ENCODE measurements at regions not wholly inside any gene's neighbourhood (a gene's known extent, or its start where the extent isn't known, plus 50 kb on each side); places are given as distances from the start of the nearest gene placed in this dataset.

GRCh38 chr12:69123311-69123710, 116.1 kb upstream of the CPSF6 start:
- H2AFZ ChIP-seq (ENCODE audit: insufficient read depth, low read depth, low read length, poor library complexity, severe bottlenecking): no peak overlapping the region
- no peaks in the 10 kb centered on the region for H3K9me3 ChIP-seq (replicated peaks in 1 of 2; ENCODE audit: control insufficient read depth in 1 of 2, insufficient read depth in 1 of 2, low read length in 2 of 2)
- no peak overlapping the region for H3K9ac ChIP-seq (ENCODE audit: insufficient read depth, low read length, poor library complexity, severe bottlenecking)
- H3K4me3 ChIP-seq (replicated peaks in 1 of 3; ENCODE audit: low read depth in 2 of 3, low read length in 3 of 3): no peak overlapping the region
- Mint-ChIP-seq H3K4me1 (no peaks in the 10 kb centered on the region), H3K4me3 (no peak overlapping the region), H3K36me3 (no peaks in the 10 kb centered on the region), H3K27ac (no peak overlapping the region), H3K27me3 (ENCODE audit: low read depth in 3 of 3) (peaks cover 0 to 3% (median 1%) of the 10 kb centered on the region in 3 donors), H3K9me3 (no peaks in the 10 kb centered on the region)
- no peak overlapping the region for H3K27ac ChIP-seq (ENCODE audit: low read depth in 1 of 2, low read length in 2 of 2)
- no peaks in the 10 kb centered on the region for H3K36me3 ChIP-seq (replicated peaks in 1 of 2; ENCODE audit: control insufficient read depth in 1 of 2, insufficient read depth in 2 of 2, low read length in 2 of 2)
- H3K4me2 ChIP-seq (replicated peaks; ENCODE audit: extremely low read depth, low read length, poor library complexity, severe bottlenecking): no peak overlapping the region
- no peak for TF ChIP-seq CTCF (IDR thresholded peaks at IDR 0.05)
- no peak for DNase-seq
- intact Hi-C loops (cut with micrococcal nuclease): no loop called here
- no peaks in the 10 kb centered on the region for H4K20me1 ChIP-seq (ENCODE audit: insufficient read depth, low read length)
- peaks cover 0 to 4% of the 10 kb centered on the region in 2 donors for H3K4me1 ChIP-seq (ENCODE audit: control insufficient read depth in 1 of 2, insufficient read depth in 2 of 2, low read length in 2 of 2)
- 100% methylated on average over 2 of the region's 3 CpGs for WGBS (ENCODE audit: insufficient coverage)
- no peaks in the 10 kb centered on the region for H3K79me2 ChIP-seq (ENCODE audit: insufficient read depth, low read length)
- H3K27me3 ChIP-seq (ENCODE audit: control insufficient read depth in 2 of 2, insufficient read depth in 2 of 2, low read length in 2 of 2): no peaks in the 10 kb centered on the region

- H3K36me3 Mint-ChIP-seq: no peaks in the 10 kb centered on the region
- no peaks in the 10 kb centered on the region for H4K20me1 ChIP-seq (ENCODE audit: insufficient read depth, low read length)
- H3K36me3 ChIP-seq (replicated peaks in 1 of 2; ENCODE audit: control insufficient read depth in 1 of 2, insufficient read depth in 2 of 2, low read length in 2 of 2): no peaks in the 10 kb centered on the region
- no peak overlapping the region for H3K4me2 ChIP-seq (replicated peaks; ENCODE audit: extremely low read depth, low read length, poor library complexity, severe bottlenecking)
- no peak overlapping the region for H3K4me3 Mint-ChIP-seq
- H3K27ac ChIP-seq (ENCODE audit: low read depth in 1 of 2, low read length in 2 of 2): no peak overlapping the region
- H3K9ac ChIP-seq (ENCODE audit: insufficient read depth, low read length, poor library complexity, severe bottlenecking): no peak overlapping the region
- H3K27me3 Mint-ChIP-seq (ENCODE audit: low read depth in 3 of 3): peaks cover 0 to 3% (median 1%) of the 10 kb centered on the region in 3 donors
- 95% methylated on average over 6 of the region's 8 CpGs for WGBS (ENCODE audit: insufficient coverage)
- no peak overlapping the region for H2AFZ ChIP-seq (ENCODE audit: insufficient read depth, low read depth, low read length, poor library complexity, severe bottlenecking)
- H3K79me2 ChIP-seq (ENCODE audit: insufficient read depth, low read length): no peaks in the 10 kb centered on the region
- H3K27me3 ChIP-seq (ENCODE audit: control insufficient read depth in 2 of 2, insufficient read depth in 2 of 2, low read length in 2 of 2): no peaks in the 10 kb centered on the region
- H3K4me3 ChIP-seq (replicated peaks in 1 of 3; ENCODE audit: low read depth in 2 of 3, low read length in 3 of 3): no peak overlapping the region
- no peaks in the 10 kb centered on the region for H3K4me1 Mint-ChIP-seq
- peaks cover 0 to 4% of the 10 kb centered on the region in 2 donors for H3K4me1 ChIP-seq (ENCODE audit: control insufficient read depth in 1 of 2, insufficient read depth in 2 of 2, low read length in 2 of 2)
- DNase-seq: no peak
- no peak for TF ChIP-seq CTCF (IDR thresholded peaks at IDR 0.05)
- intact Hi-C loops (cut with micrococcal nuclease): no loop called here
- H3K27ac Mint-ChIP-seq: no peak overlapping the region
- H3K9me3 ChIP-seq (replicated peaks in 1 of 2; ENCODE audit: control insufficient read depth in 1 of 2, insufficient read depth in 1 of 2, low read length in 2 of 2): no peaks in the 10 kb centered on the region
- no peaks in the 10 kb centered on the region for H3K9me3 Mint-ChIP-seq
Measured at GRCh38 chr12:69123919-69124638, 115.3 kb upstream of the CPSF6 start.

Data from CD14-positive monocyte (primary cell).